ENCODE measurements at regions not wholly inside any gene's neighbourhood (a gene's known extent, or its start where the extent isn't known, plus 50 kb on each side); places are given as distances from the start of the nearest gene placed in this dataset.

DNA sequence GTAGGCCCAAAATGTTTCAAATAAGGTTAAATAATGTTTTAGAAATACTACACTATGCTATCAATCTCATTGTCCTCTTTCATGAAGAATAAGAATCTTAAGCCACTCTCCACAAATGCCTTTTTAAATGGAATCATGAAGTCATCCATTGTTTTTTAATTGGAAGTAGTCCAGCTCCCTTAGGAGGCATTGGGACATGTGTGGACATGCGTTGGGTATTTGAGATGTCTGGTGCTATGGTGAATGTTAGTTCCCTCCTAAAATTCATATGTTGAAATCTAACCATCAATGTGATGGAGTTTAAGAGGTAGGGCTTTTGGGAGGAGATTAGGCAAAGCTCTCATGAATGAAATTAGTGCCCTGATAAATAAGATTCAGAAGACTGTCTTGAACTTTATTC lies 289.0 kb downstream of the C4orf33 start:
- TF ChIP-seq, protein P1, sequence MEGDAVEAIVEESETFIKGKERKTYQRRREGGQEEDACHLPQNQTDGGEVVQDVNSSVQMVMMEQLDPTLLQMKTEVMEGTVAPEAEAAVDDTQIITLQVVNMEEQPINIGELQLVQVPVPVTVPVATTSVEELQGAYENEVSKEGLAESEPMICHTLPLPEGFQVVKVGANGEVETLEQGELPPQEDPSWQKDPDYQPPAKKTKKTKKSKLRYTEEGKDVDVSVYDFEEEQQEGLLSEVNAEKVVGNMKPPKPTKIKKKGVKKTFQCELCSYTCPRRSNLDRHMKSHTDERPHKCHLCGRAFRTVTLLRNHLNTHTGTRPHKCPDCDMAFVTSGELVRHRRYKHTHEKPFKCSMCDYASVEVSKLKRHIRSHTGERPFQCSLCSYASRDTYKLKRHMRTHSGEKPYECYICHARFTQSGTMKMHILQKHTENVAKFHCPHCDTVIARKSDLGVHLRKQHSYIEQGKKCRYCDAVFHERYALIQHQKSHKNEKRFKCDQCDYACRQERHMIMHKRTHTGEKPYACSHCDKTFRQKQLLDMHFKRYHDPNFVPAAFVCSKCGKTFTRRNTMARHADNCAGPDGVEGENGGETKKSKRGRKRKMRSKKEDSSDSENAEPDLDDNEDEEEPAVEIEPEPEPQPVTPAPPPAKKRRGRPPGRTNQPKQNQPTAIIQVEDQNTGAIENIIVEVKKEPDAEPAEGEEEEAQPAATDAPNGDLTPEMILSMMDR (IDR thresholded peaks at IDR 0.05): no peak
- no peak for TF ChIP-seq EZH2 (IDR thresholded peaks at IDR 0.05; ENCODE audit: borderline replicate concordance, insufficient read depth, low read depth, low read length, poor library complexity, severe bottlenecking)

All from B cell (primary cell).